NCI-H2196 treated with DMSO at 0.1 percent for 48 hours (cell line): ENCODE measurements at regions not wholly inside any gene's neighbourhood (a gene's known extent, or its start where the extent isn't known, plus 50 kb on each side); places are given as distances from the start of the nearest gene placed in this dataset.
"Not testable (repeated sequence)": the region's sequence is repeated elsewhere in the genome, so short reads cannot be mapped to it uniquely, and the experiment has no call there.

Experiments
- DNase-seq: peaks from one replicate; lab custom pipeline; 2025; ENCODE audit not compliant: unreplicated experiment; lab: John Stamatoyannopoulos, UW

DNA sequence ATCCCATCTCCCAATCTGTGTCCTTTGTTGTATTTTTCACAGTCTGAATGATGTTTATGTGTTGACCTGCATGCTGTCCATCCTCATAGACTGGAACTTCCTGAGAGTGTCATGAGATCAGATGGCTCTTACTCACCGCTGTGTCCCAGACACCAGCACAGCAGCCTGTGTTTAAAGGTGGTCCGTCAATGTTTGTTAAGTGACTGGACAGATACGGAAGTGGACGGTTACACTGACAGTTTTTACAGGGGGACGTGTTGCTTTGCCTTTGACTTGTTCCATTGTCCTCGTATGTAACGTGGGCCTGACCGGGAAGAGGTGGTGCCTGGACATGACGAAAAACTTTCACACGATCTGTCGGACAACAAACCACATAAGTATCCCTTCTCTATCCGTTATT lies 56.7 kb upstream of the SULF2 start:
- not testable (repeated sequence) for DNase-seq

DNA sequence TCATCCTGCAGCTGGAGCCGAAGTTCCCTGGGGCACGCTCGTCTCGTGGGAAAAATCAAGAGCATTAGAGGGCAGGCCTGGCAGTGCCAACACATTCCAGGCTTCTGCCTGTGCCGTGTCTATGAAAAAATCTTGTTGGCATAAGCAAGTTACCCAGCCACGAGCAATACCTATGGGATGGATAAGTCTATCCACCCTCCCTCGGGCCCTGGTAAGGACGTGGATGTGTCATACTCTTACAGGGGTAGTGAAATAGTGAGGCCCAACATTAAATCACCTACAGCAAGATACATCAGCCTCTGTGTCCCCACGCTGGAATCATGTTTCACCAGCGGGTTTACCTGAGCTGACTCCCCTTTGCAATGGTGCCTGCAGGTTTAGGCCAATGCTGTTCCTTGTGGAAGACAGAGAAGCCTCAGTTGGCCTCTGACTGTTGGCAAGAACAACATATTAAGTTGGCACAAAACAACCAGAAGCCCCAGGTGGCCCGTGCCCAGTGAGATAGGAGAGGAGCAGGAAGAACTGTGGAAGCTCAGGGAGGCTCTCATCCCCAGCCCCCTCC lies 51.1 kb upstream of the SULF2 start:
- not testable (repeated sequence) for DNase-seq
